Keratinocyte (primary cell): ENCODE measurements at regions not wholly inside any gene's neighbourhood (a gene's known extent, or its start where the extent isn't known, plus 50 kb on each side); places are given as distances from the start of the nearest gene placed in this dataset.
"Not testable (repeated sequence)": the region's sequence is repeated elsewhere in the genome, so short reads cannot be mapped to it uniquely, and the experiment has no call there.

Experiments
- DNase-seq: peaks from one replicate; pipeline ENCODE4 v3.0.0-alpha.2; 2011; ENCODE audit warnings: low read depth, missing footprints, low spot score
- FAIRE-seq: peaks from 2 replicates; lab custom pipeline; 2011; peaks lifted over from hg19 to GRCh38; lab: Jason Lieb, UNC
- H2AFZ ChIP-seq: 2 replicates; pipeline ENCODE4 v1.6.0; 2012; ENCODE audit warnings: low read length, control low read depth, inconsistent platforms; ENCODE audit not compliant: control insufficient read depth
- H3K27ac ChIP-seq: 2 replicates; pipeline ENCODE4 v1.5.1; 2011; ENCODE audit warnings: low read length; ENCODE audit not compliant: control insufficient read depth, insufficient read depth
- H3K27me3 ChIP-seq: 3 replicates; pipeline ENCODE4 v1.6.0; 2011; ENCODE audit warnings: low read length; ENCODE audit not compliant: control insufficient read depth, insufficient read depth; ENCODE audit errors: extremely low read depth
- H3K36me3 ChIP-seq, 2 experiments: 2 replicates in 1 of 2; 3 replicates in 1 of 2; pipeline ENCODE4 v1.5.1; 2011; ENCODE audit warnings: low read length in 2 of 2, mild to moderate bottlenecking in 1 of 2; ENCODE audit not compliant: control insufficient read depth in 2 of 2, insufficient read depth in 2 of 2; ENCODE audit errors: extremely low read depth in 1 of 2
- H3K4me1 ChIP-seq: 3 replicates; pipeline ENCODE4 v1.5.1; 2011; ENCODE audit warnings: low read length; ENCODE audit not compliant: control insufficient read depth, insufficient read depth; ENCODE audit errors: extremely low read depth
- H3K4me2 ChIP-seq: 3 replicates; pipeline ENCODE4 v1.6.0; 2011; ENCODE audit warnings: low read depth, low read length; ENCODE audit not compliant: control insufficient read depth, insufficient read depth; ENCODE audit errors: extremely low read depth
- H3K4me3 ChIP-seq, 3 experiments: fragments of 200-600 bp in 1 of 3; sonication (generic) in 1 of 3; 2 replicates in 2 of 3; 3 replicates in 1 of 3; pipeline ENCODE4 v1.5.1; 2011 to 2016; ENCODE audit warnings: low read length in 3 of 3, mild to moderate bottlenecking in 3 of 3, control low read depth in 2 of 3, inconsistent platforms in 1 of 3, low read depth in 1 of 3, mixed read lengths in 1 of 3, mixed run types in 1 of 3, moderate library complexity in 1 of 3; ENCODE audit not compliant: control insufficient read depth in 2 of 3, insufficient read depth in 2 of 3; ENCODE audit errors: extremely low read depth in 1 of 3
- H3K79me2 ChIP-seq: 2 replicates; pipeline ENCODE4 v1.6.0; 2012; ENCODE audit warnings: low read length; ENCODE audit not compliant: control insufficient read depth, insufficient read depth
- H3K9ac ChIP-seq: 3 replicates; pipeline ENCODE4 v1.6.0; 2011; ENCODE audit warnings: low read length; ENCODE audit not compliant: control insufficient read depth, insufficient read depth; ENCODE audit errors: extremely low read depth
- H3K9me1 ChIP-seq: 3 replicates; pipeline ENCODE4 v1.6.0; 2011; ENCODE audit warnings: low read length; ENCODE audit not compliant: control insufficient read depth, insufficient read depth; ENCODE audit errors: extremely low read depth
- H3K9me3 ChIP-seq: 2 replicates; pipeline ENCODE4 v1.5.1; 2012; ENCODE audit warnings: low read depth, low read length; ENCODE audit not compliant: control insufficient read depth
- H4K20me1 ChIP-seq: 3 replicates; pipeline ENCODE4 v1.6.0; 2011; ENCODE audit warnings: low read length; ENCODE audit not compliant: control insufficient read depth, insufficient read depth; ENCODE audit errors: extremely low read depth
- EZH2 ChIP-seq: IDR thresholded peaks from one replicate; pipeline ENCODE4 v1.6.1; 2012; ENCODE audit warnings: inconsistent platforms, mild to moderate bottlenecking, low read length, moderate library complexity
- dilution Hi-C: fragments of 300-500 bp; cut with MboI; formaldehyde crosslinking; loops from one replicate; pipeline ENCODE4 v1.7.0; 2020; ENCODE audit warnings: low sequenced_read_pairs; ENCODE audit not compliant: extremely low pct_ligation_motif_present
- TF ChIP-seq, protein P1 (sequence below), 3 experiments: IDR thresholded peaks in 1 of 3; conservative IDR thresholded peaks in 1 of 3; optimal IDR thresholded peaks in 1 of 3; 2 replicates in 2 of 3; 3 replicates in 1 of 3; pipeline versions ENCODE3 to v1.5.1; 2011; ENCODE audit warnings: low read length in 3 of 3, mild to moderate bottlenecking in 3 of 3, moderate library complexity in 2 of 3, control low read depth in 1 of 3, inconsistent platforms in 1 of 3; ENCODE audit not compliant: insufficient read depth in 2 of 3; ENCODE audit errors: extremely low read depth in 1 of 3

GRCh38 chr2:194289712-194290346 is 1367.2 kb upstream of the SLC39A10 start:
- Histone ChIP-seq H3K9me1 (no peaks in the 10 kb centered on the region), H3K79me2 (no peaks in the 10 kb centered on the region), H3K27ac (no peak overlapping the region), H2AFZ (no peak overlapping the region), H3K4me1 (no peaks in the 10 kb centered on the region), H3K36me3 (no peaks in the 10 kb centered on the region), H3K9me3 (no peaks in the 10 kb centered on the region), H4K20me1 (no peaks in the 10 kb centered on the region), H3K9ac (no peak overlapping the region), H3K27me3 (no peaks in the 10 kb centered on the region), H3K4me2 (no peak overlapping the region), H3K4me3 (no peak overlapping the region)
- DNase-seq (no peak), FAIRE-seq (no peak)
- dilution Hi-C loops: no loop called here
- no peak for TF ChIP-seq EZH2
- TF ChIP-seq, protein P1, sequence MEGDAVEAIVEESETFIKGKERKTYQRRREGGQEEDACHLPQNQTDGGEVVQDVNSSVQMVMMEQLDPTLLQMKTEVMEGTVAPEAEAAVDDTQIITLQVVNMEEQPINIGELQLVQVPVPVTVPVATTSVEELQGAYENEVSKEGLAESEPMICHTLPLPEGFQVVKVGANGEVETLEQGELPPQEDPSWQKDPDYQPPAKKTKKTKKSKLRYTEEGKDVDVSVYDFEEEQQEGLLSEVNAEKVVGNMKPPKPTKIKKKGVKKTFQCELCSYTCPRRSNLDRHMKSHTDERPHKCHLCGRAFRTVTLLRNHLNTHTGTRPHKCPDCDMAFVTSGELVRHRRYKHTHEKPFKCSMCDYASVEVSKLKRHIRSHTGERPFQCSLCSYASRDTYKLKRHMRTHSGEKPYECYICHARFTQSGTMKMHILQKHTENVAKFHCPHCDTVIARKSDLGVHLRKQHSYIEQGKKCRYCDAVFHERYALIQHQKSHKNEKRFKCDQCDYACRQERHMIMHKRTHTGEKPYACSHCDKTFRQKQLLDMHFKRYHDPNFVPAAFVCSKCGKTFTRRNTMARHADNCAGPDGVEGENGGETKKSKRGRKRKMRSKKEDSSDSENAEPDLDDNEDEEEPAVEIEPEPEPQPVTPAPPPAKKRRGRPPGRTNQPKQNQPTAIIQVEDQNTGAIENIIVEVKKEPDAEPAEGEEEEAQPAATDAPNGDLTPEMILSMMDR (optimal IDR thresholded peaks at IDR 0.05 in 1 of 3, IDR thresholded peaks at IDR 0.05 in 1 of 3, conservative IDR thresholded peaks at IDR 0.05 in 1 of 3; ENCODE audit: extremely low read depth in 1 of 3, insufficient read depth in 2 of 3, low read length in 3 of 3): no peak

DNA sequence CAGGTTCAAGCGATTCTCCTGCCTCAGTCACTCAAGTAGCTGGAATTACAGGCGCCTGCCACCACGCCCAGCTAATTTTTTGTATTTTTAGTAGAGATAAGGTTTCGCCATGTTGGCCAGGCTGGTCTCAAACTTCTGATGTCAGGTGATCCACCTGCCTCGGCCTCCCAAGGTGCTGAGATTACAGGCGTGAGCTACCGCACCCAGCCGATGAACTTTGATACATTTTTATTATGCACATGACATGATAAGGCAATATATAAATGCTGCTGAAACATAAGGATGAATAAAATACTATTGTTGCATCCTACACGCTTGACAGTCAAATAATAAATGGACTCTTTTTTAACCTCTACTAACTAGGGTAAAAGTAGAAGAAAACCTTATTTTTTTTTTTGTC is 1380.4 kb upstream of the SLC39A10 start:
- dilution Hi-C loops, H3K79me2 ChIP-seq, H3K4me2 ChIP-seq, H3K9ac ChIP-seq, H3K27ac ChIP-seq, H3K36me3 ChIP-seq, FAIRE-seq, H3K27me3 ChIP-seq, H4K20me1 ChIP-seq, H3K4me1 ChIP-seq, H3K4me3 ChIP-seq, DNase-seq, H2AFZ ChIP-seq, H3K9me1 ChIP-seq, H3K9me3 ChIP-seq: not testable (repeated sequence)
